ENCODE measurements at regions not wholly inside any gene's neighbourhood (a gene's known extent, or its start where the extent isn't known, plus 50 kb on each side); places are given as distances from the start of the nearest gene placed in this dataset.

DNA sequence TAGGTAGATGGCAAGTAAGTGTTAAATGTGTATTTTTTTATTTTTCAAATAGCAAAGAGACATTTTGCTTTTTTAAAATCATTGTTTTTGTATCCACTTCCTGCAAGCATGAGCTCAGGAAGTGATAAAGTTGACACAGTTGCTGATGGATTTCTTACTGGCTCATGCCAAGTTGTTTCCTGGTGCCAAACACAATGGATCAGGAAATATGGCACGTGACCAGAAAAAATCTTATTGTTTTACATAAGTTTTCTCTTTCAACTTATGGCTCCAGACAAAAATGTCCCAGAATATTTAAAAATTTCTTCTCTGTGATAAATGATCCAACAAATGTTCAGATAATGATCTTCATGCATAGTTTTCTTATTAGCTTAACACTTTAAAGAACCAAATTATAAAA, 1279.1 kb upstream of the FLRT2 start:
- no peak for TF ChIP-seq EZH2 (IDR thresholded peaks at IDR 0.05; ENCODE audit: borderline replicate concordance, low read depth, low read length, severe bottlenecking)
- TF ChIP-seq, protein P1, sequence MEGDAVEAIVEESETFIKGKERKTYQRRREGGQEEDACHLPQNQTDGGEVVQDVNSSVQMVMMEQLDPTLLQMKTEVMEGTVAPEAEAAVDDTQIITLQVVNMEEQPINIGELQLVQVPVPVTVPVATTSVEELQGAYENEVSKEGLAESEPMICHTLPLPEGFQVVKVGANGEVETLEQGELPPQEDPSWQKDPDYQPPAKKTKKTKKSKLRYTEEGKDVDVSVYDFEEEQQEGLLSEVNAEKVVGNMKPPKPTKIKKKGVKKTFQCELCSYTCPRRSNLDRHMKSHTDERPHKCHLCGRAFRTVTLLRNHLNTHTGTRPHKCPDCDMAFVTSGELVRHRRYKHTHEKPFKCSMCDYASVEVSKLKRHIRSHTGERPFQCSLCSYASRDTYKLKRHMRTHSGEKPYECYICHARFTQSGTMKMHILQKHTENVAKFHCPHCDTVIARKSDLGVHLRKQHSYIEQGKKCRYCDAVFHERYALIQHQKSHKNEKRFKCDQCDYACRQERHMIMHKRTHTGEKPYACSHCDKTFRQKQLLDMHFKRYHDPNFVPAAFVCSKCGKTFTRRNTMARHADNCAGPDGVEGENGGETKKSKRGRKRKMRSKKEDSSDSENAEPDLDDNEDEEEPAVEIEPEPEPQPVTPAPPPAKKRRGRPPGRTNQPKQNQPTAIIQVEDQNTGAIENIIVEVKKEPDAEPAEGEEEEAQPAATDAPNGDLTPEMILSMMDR (IDR thresholded peaks at IDR 0.05; ENCODE audit: borderline replicate concordance, extremely low read depth, low read length, poor library complexity, severe bottlenecking), result no peak

Measured in DND-41 (cell line).